Kidney tubule cell (primary cell): ENCODE measurements at regions not wholly inside any gene's neighbourhood (a gene's known extent, or its start where the extent isn't known, plus 50 kb on each side); places are given as distances from the start of the nearest gene placed in this dataset.
A peak's percentile ranks its signal among the peaks of the same experiment; 100 is the strongest.

Source experiments
- DNase-seq: peaks from one replicate; pipeline ENCODE4 v3.0.0-alpha.2; 2018; ENCODE audit warnings: low spot score

- DNase-seq: no peak
Measured at GRCh38 chr12:77352946-77353345, 287.6 kb upstream of the E2F7 start.

GRCh38 chr12:77351860-77352259, 286.5 kb upstream of the E2F7 start:
- DNase-seq: no peak

GRCh38 chr12:77349689-77350370, 284.5 kb upstream of the E2F7 start:
- DNase-seq: no peak

GRCh38 chr12:77347017-77347416, 281.6 kb upstream of the E2F7 start:
- no peak for DNase-seq

GRCh38 chr12:77345336-77345735, 280.0 kb upstream of the E2F7 start:
- no peak for DNase-seq

- DNase-seq: no peak
Measured at GRCh38 chr12:77344651-77345050, 279.3 kb upstream of the E2F7 start.

- peak; percentile 20 for DNase-seq
Measured at GRCh38 chr12:77343291-77343690, 277.9 kb upstream of the E2F7 start.

- DNase-seq: no peak
Measured at GRCh38 chr12:77342253-77342652, 276.9 kb upstream of the E2F7 start.

- DNase-seq: no peak
Measured at GRCh38 chr12:77339610-77340009, 274.2 kb upstream of the E2F7 start.

- DNase-seq: no peak
Measured at GRCh38 chr12:77337362-77337761, 272.0 kb upstream of the E2F7 start.

- DNase-seq: no peak
Measured at GRCh38 chr12:77334806-77335205, 269.4 kb upstream of the E2F7 start.

GRCh38 chr12:77328326-77328725, 263.0 kb upstream of the E2F7 start:
- no peak for DNase-seq

- DNase-seq: no peak
Measured at GRCh38 chr12:77325511-77326236, 260.3 kb upstream of the E2F7 start.

GRCh38 chr12:77324763-77325468, 259.5 kb upstream of the E2F7 start:
- DNase-seq: peak; percentile 73

- no peak for DNase-seq
Measured at GRCh38 chr12:77324416-77324762, 259.0 kb upstream of the E2F7 start.

- no peak for DNase-seq
Measured at GRCh38 chr12:77323788-77324415, 258.5 kb upstream of the E2F7 start.

GRCh38 chr12:77319166-77319565, 253.8 kb upstream of the E2F7 start:
- DNase-seq: no peak

- DNase-seq: no peak
Measured at GRCh38 chr12:77315407-77315806, 250.0 kb upstream of the E2F7 start.

GRCh38 chr12:77314378-77315052, 249.1 kb upstream of the E2F7 start:
- no peak for DNase-seq

GRCh38 chr12:77308056-77308455, 242.7 kb upstream of the E2F7 start:
- no peak for DNase-seq

GRCh38 chr12:77300811-77301210, 235.4 kb upstream of the E2F7 start:
- DNase-seq: no peak
